HG02759 (cell line): ENCODE measurements at regions not wholly inside any gene's neighbourhood (a gene's known extent, or its start where the extent isn't known, plus 50 kb on each side); places are given as distances from the start of the nearest gene placed in this dataset.

Experiments
- ATAC-seq: cut with Tn5 transposase; IDR thresholded peaks from one replicate; pipeline ENCODE4 v1.9.1; 2021; ENCODE audit warnings: mild to moderate bottlenecking, moderate library complexity; ENCODE audit not compliant: unreplicated experiment

DNA sequence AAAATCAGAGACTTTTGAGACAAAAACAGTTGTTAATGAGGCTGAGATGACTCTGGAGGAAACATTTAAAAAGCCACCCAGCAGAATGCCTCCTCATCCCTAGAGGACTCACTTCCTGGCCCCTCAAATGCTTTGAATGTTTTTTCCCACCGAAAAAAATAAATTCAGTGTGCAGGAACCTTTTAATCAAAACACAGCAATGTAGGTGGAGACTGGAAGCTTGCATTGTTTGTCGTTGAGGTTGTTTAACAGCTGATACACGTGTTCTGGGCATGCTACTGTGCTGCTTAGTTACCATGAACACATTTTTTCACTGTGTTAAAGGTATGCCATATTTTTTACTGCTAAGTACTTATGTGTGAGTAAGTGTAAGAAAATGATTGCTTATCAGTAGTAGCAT is 65.7 kb upstream of the ADCY2 start:
- ATAC-seq: no peak

DNA sequence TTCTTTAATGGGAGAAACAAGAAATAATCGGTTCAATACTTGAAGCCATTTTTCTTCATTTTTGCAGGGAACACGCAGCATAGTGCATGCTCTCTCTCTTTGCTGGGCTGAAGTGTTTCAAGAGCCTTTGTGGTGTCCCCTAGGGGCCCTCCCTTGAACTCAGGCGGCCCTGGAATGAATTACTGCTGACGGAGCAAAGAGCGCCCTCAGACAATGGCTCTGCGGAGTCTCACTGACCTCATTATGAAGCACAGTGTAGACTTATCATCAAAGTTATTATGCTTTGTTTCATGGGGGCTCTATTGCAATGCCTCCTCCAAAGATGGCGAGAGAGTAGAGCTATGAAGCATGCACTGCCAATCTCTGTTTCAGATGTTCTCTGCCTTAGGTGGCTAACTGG is 64.8 kb upstream of the ADCY2 start:
- ATAC-seq: no peak
